ENCODE measurements at regions not wholly inside any gene's neighbourhood (a gene's known extent, or its start where the extent isn't known, plus 50 kb on each side); places are given as distances from the start of the nearest gene placed in this dataset.
"Not testable (repeated sequence)": the region's sequence is repeated elsewhere in the genome, so short reads cannot be mapped to it uniquely, and the experiment has no call there.

GRCh38 chr7:82572195-82572880, 128.8 kb upstream of the CACNA2D1 start:
- H3K4me3 ChIP-seq (replicated peaks in 1 of 2; ENCODE audit: low read depth in 1 of 2, low read length in 2 of 2), result no peak overlapping the region
- BruUV-seq (replicated peaks), result no TSS peak
- ChIA-PET CTCF (interaction anchor here (0.7 to 1.6 kb wide), 12 partner anchors 9 to 529 kb away, joined by 3 to 18 read pairs (median 3); no protein-coding TSS in a partner anchor), POLR2A (no interaction called here), RAD21 (ENCODE audit: low non-redundant PET in 1 of 2, low total read pairs in 2 of 2, uncharacterized antibody in 2 of 2, unreplicated experiment in 2 of 2) (interaction anchor here in 1 of 2 experiments (1.0 kb wide), 1 partner anchor 157 kb away, joined by 3 read pairs; no protein-coding TSS in a partner anchor)
- H3K36me3 ChIP-seq (ENCODE audit: control insufficient read depth in 1 of 2, insufficient read depth in 2 of 2, low read length in 2 of 2), result no peaks in the 10 kb centered on the region
- ATAC-seq, result peak; percentile 97
- H3K9me2 ChIP-seq (ENCODE audit: insufficient read depth), result no peaks in the 10 kb centered on the region
- H3K27me3 ChIP-seq (ENCODE audit: insufficient read depth, low read length), result no peaks in the 10 kb centered on the region
- H3K27ac ChIP-seq (ENCODE audit: low read depth, low read length), result no peak overlapping the region
- no peaks in the 10 kb centered on the region for H4K20me1 ChIP-seq (ENCODE audit: insufficient read depth)
- peak overlapping the region; percentile 98 for H2AFZ ChIP-seq (ENCODE audit: low read depth, low read length, poor library complexity, severe bottlenecking)
- no peaks in the 10 kb centered on the region for H3K9me3 ChIP-seq (ENCODE audit: control insufficient read depth in 1 of 2, insufficient read depth in 1 of 2, low read depth in 1 of 2, low read length in 2 of 2)
- peak overlapping the region; percentile 62 for H3K4me2 ChIP-seq (ENCODE audit: low read length)
- intact Hi-C loops (cut with micrococcal nuclease), result loop anchor here (1.0 to 2.0 kb wide), 4 partner anchors 154 to 1074 kb away; no protein-coding TSS in a partner anchor
- no peaks in the 10 kb centered on the region for H3K79me2 ChIP-seq (ENCODE audit: insufficient read depth, low read length)
- TF ChIP-seq CTCF (IDR thresholded peaks at IDR 0.05 in 2 of 3, conservative IDR thresholded peaks at IDR 0.05 in 1 of 3; ENCODE audit: borderline replicate concordance in 1 of 3, insufficient read depth in 1 of 3, low read depth in 2 of 3, low read length in 2 of 3) (peak; percentile 79 to 92 (median 90)), YY1 (IDR thresholded peaks at IDR 0.05; ENCODE audit: extremely low read depth, insufficient replicate concordance, low read depth, low read length) (no peak), FOSL1 (IDR thresholded peaks at IDR 0.05; ENCODE audit: low read depth) (no peak), CBX3 (IDR thresholded peaks at IDR 0.05; ENCODE audit: low read depth) (peak; percentile 54; the same call in 1 of the 2 replicates), ZFX (IDR thresholded peaks at IDR 0.05) (no peak), EZH2phosphoT487 (IDR thresholded peaks at IDR 0.05; ENCODE audit: borderline replicate concordance) (no peak), RAD21 (IDR thresholded peaks at IDR 0.05; ENCODE audit: low read depth) (peak; percentile 90), EZH2 (IDR thresholded peaks at IDR 0.05) (no peak), SIN3A (IDR thresholded peaks at IDR 0.05; ENCODE audit: low read depth) (no peak)
- no peak overlapping the region for H3K9ac ChIP-seq (ENCODE audit: low read length)
- DNase-seq (ENCODE audit: low read depth, low spot score), result peak; percentile 76
- peaks cover 0 to 8% of the 10 kb centered on the region in 2 experiments; a peak in 1 of 4 replicates for H3K4me1 ChIP-seq (ENCODE audit: control insufficient read depth in 1 of 2, insufficient read depth in 2 of 2, low read length in 2 of 2)

- H3K4me1 ChIP-seq (ENCODE audit: control insufficient read depth in 1 of 2, insufficient read depth in 2 of 2, low read length in 2 of 2); H3K36me3 ChIP-seq (ENCODE audit: control insufficient read depth in 1 of 2, insufficient read depth in 2 of 2, low read length in 2 of 2); BruUV-seq (replicated peaks); POLR2A ChIA-PET; H3K27me3 ChIP-seq (ENCODE audit: insufficient read depth, low read length); H3K9ac ChIP-seq (ENCODE audit: low read length); H3K79me2 ChIP-seq (ENCODE audit: insufficient read depth, low read length); DNase-seq (ENCODE audit: low read depth, low spot score); H3K9me2 ChIP-seq (ENCODE audit: insufficient read depth); H2AFZ ChIP-seq (ENCODE audit: low read depth, low read length, poor library complexity, severe bottlenecking); H3K9me3 ChIP-seq (ENCODE audit: control insufficient read depth in 1 of 2, insufficient read depth in 1 of 2, low read depth in 1 of 2, low read length in 2 of 2); H3K4me2 ChIP-seq (ENCODE audit: low read length); RAD21 ChIA-PET (ENCODE audit: low non-redundant PET in 1 of 2, low total read pairs in 2 of 2, uncharacterized antibody in 2 of 2, unreplicated experiment in 2 of 2); H4K20me1 ChIP-seq (ENCODE audit: insufficient read depth); H3K4me3 ChIP-seq (replicated peaks in 1 of 2; ENCODE audit: low read depth in 1 of 2, low read length in 2 of 2); ATAC-seq; H3K27ac ChIP-seq (ENCODE audit: low read depth, low read length); intact Hi-C loops (cut with micrococcal nuclease): not testable (repeated sequence)
- CTCF ChIA-PET, result interaction anchor here (1.2 kb wide), 1 partner anchor 337 kb away, joined by 18 read pairs; no protein-coding TSS in a partner anchor
Observed at GRCh38 chr7:82571047-82571446, 127.5 kb upstream of the CACNA2D1 start.
